SK-N-SH (cell line): ENCODE measurements at regions not wholly inside any gene's neighbourhood (a gene's known extent, or its start where the extent isn't known, plus 50 kb on each side); places are given as distances from the start of the nearest gene placed in this dataset.

ENCODE experiments used
- CTCF ChIA-PET: fragments of 300-600, 350-600 bp; formaldehyde crosslinking; extraction: SDS; loops from one replicate; lab custom pipeline; 2021; lab: Yijun Ruan, JAX
- POLR2A ChIA-PET: fragments of 350-600 bp; sonication (Branson Sonifier 250); formaldehyde crosslinking; extraction: SDS; loops from one replicate; lab custom pipeline; 2020; ENCODE audit warnings: antibody characterized with exemption, inconsistent platforms; lab: Yijun Ruan, JAX
- DNase-seq: peaks from one replicate; pipeline ENCODE4 v3.0.0; 2012
- H2AFZ ChIP-seq: fragments of 200-600 bp; sonication (generic); 2 replicates; pipeline ENCODE4 v1.8.1; 2016; ENCODE audit warnings: antibody characterized with exemption, mild to moderate bottlenecking, low read depth
- H3F3A ChIP-seq: fragments of 200-600 bp; sonication (generic); replicated peaks from 2 replicates; pipeline ENCODE3; 2016; ENCODE audit warnings: antibody characterized with exemption, mild to moderate bottlenecking; ENCODE audit not compliant: insufficient read depth
- H3K27ac ChIP-seq, 2 experiments: fragments of 200-500 bp in 1 of 2; fragments of 200-600 bp in 1 of 2; sonication (Bioruptor generic) in 1 of 2; sonication (generic), shearing (Covaris generic) in 1 of 2; 2 replicates each; pipeline versions ENCODE4 v1.5.1 to v1.6.1; 2014 to 2016; ENCODE audit warnings: low read depth in 2 of 2, inconsistent platforms in 1 of 2, low read length in 1 of 2, mild to moderate bottlenecking in 1 of 2, mixed read lengths in 1 of 2
- H3K27me3 ChIP-seq: fragments of 200-600 bp; sonication (generic), shearing (Covaris generic); 2 replicates; pipeline ENCODE4 v1.6.1; 2016; ENCODE audit warnings: mixed run types; ENCODE audit not compliant: insufficient read depth
- H3K36me3 ChIP-seq, 2 experiments: fragments of 200-500 bp in 1 of 2; fragments of 200-600 bp in 1 of 2; sonication (Bioruptor generic) in 1 of 2; sonication (generic) in 1 of 2; replicated peaks in 1 of 2; 2 replicates each; pipeline versions ENCODE3 to v1.5.1; 2014 to 2016; ENCODE audit warnings: low read length in 1 of 2, mild to moderate bottlenecking in 1 of 2; ENCODE audit not compliant: insufficient read depth in 2 of 2, control insufficient read depth in 1 of 2
- H3K4me1 ChIP-seq, 2 experiments: fragments of 200-500 bp in 1 of 2; fragments of 200-600 bp in 1 of 2; sonication (Bioruptor generic) in 1 of 2; sonication (generic), shearing (Covaris generic) in 1 of 2; 2 replicates each; pipeline versions ENCODE4 v1.5.1 to v1.6.1; 2014 to 2016; ENCODE audit warnings: low read depth in 1 of 2, low read length in 1 of 2, mixed run types in 1 of 2; ENCODE audit not compliant: insufficient read depth in 2 of 2, control insufficient read depth in 1 of 2
- H3K4me2 ChIP-seq: fragments of 200-600 bp; sonication (generic), shearing (Covaris generic); 2 replicates; pipeline ENCODE4 v1.6.1; 2017; ENCODE audit warnings: mixed run types
- H3K4me3 ChIP-seq, 2 experiments: fragments of 200-500 bp in 1 of 2; fragments of 200-600 bp in 1 of 2; sonication (Bioruptor generic) in 1 of 2; sonication (generic), shearing (Covaris generic) in 1 of 2; 2 replicates each; pipeline versions ENCODE4 v1.5.1 to v1.8.1; 2014 to 2016; ENCODE audit warnings: low read depth in 2 of 2, inconsistent platforms in 1 of 2, low read length in 1 of 2, mild to moderate bottlenecking in 1 of 2, mixed read lengths in 1 of 2, moderate library complexity in 1 of 2
- H3K79me2 ChIP-seq: fragments of 200-600 bp; sonication (generic); 2 replicates; pipeline ENCODE4 v1.8.1; 2017; ENCODE audit warnings: mild to moderate bottlenecking; ENCODE audit not compliant: insufficient read depth
- H3K9ac ChIP-seq: fragments of 200-600 bp; sonication (generic); 2 replicates; pipeline ENCODE4 v1.6.1; 2017; ENCODE audit warnings: mixed run types
- H3K9me2 ChIP-seq: fragments of 200-600 bp; sonication (generic); 2 replicates; pipeline ENCODE4 v1.6.1; 2017; ENCODE audit warnings: mixed run types
- H3K9me3 ChIP-seq: fragments of 200-600 bp; sonication (generic); 2 replicates; pipeline ENCODE4 v1.6.1; 2017; ENCODE audit warnings: mixed run types, mild to moderate bottlenecking, moderate library complexity
- H4K20me1 ChIP-seq: fragments of 200-600 bp; sonication (generic); 2 replicates; pipeline ENCODE4 v1.6.1; 2017; ENCODE audit warnings: mild to moderate bottlenecking, mixed run types; ENCODE audit not compliant: insufficient read depth
- CHD2 ChIP-seq: fragments of 150-350 bp; IDR thresholded peaks from 2 replicates; pipeline ENCODE4 v1.6.1; 2018; ENCODE audit warnings: low read length; ENCODE audit not compliant: partially characterized antibody
- EP300 ChIP-seq, 2 experiments: IDR thresholded peaks; 2 replicates each; pipeline versions ENCODE4 v1.4.0 to v1.6.1; 2012; ENCODE audit warnings: borderline replicate concordance in 1 of 2, low read depth in 1 of 2, low read length in 1 of 2
- EZH2phosphoT487 ChIP-seq: fragments of 200-600 bp; sonication (generic); IDR thresholded peaks from 2 replicates; pipeline ENCODE4 v1.6.1; 2017; ENCODE audit warnings: low read depth, mixed run types, mild to moderate bottlenecking, antibody characterized with exemption, moderate library complexity, borderline replicate concordance
- FOSL2 ChIP-seq: IDR thresholded peaks from 2 replicates; pipeline ENCODE4 v1.4.0; 2012; ENCODE audit warnings: low read depth, mild to moderate bottlenecking, moderate library complexity, borderline replicate concordance
- GATA2 ChIP-seq: sonication (generic); formaldehyde crosslinking; IDR thresholded peaks from 2 replicates; pipeline ENCODE4 v1.5.0; 2020; ENCODE audit warnings: mild to moderate bottlenecking, missing genetic modification reagents
- RCOR1 ChIP-seq: fragments of 150-350 bp; IDR thresholded peaks from 2 replicates; pipeline ENCODE4 v1.6.1; 2017; ENCODE audit warnings: antibody characterized with exemption, low read length
- RFX5 ChIP-seq: IDR thresholded peaks from 2 replicates; pipeline ENCODE4 v1.6.1; 2012; ENCODE audit warnings: mild to moderate bottlenecking, improper control_type of control experiment, low read length
- SIN3A ChIP-seq: IDR thresholded peaks from 2 replicates; pipeline ENCODE4 v1.6.1; 2012; ENCODE audit warnings: low read depth, mild to moderate bottlenecking, low read length, moderate library complexity, borderline replicate concordance
- SMC3 ChIP-seq: IDR thresholded peaks from 2 replicates; pipeline ENCODE4 v1.6.1; 2012; ENCODE audit warnings: low read depth, low read length, improper control_type of control experiment
- USF2 ChIP-seq: fragments of 150-350 bp; IDR thresholded peaks from 2 replicates; pipeline ENCODE4 v1.6.1; 2017; ENCODE audit warnings: antibody characterized with exemption, low read length, low read depth, borderline replicate concordance
- WGBS: methylation state at CpG from one replicate; pipeline ENCODE4 v1.1.6; 2017; ENCODE audit warnings: low lambda C conversion rate; 5-methylcytosine and 5-hydroxymethylcytosine counted together
- TF ChIP-seq, protein P1 (sequence below): IDR thresholded peaks from 2 replicates; pipeline ENCODE4 v1.6.1; 2012; ENCODE audit warnings: mild to moderate bottlenecking, low read depth, low read length, moderate library complexity
- TF ChIP-seq, protein P2 (sequence below): IDR thresholded peaks from 2 replicates; pipeline ENCODE4 v1.4.0; 2012; ENCODE audit warnings: low read depth

GRCh38 chr12:124464062-124464461 lies 103.3 kb downstream of the NCOR2 start:
- peaks cover 25% of the 10 kb centered on the region; the same call in 1 of the 2 replicates for H3K79me2 ChIP-seq
- peaks cover 17 to 44% of the 10 kb centered on the region in 2 experiments for H3K36me3 ChIP-seq
- H3K4me2 ChIP-seq = no peak overlapping the region
- no peaks in the 10 kb centered on the region for H3K9me3 ChIP-seq
- no peak overlapping the region for H2AFZ ChIP-seq
- CTCF ChIA-PET = no interaction called here
- peaks cover 9% of the 10 kb centered on the region for H3F3A ChIP-seq
- H3K4me1 ChIP-seq = peaks cover 0 to 12% of the 10 kb centered on the region in 2 experiments; a peak in 2 of 4 replicates
- no peaks in the 10 kb centered on the region for H3K27me3 ChIP-seq
- no peak for TF ChIP-seq GATA2 (CRISPR knock-in tag)
- TF ChIP-seq, all 33 proteins: peak for 0
- POLR2A ChIA-PET = no interaction called here
- Histone ChIP-seq H3K9ac (no peak overlapping the region), H4K20me1 (peaks cover 42% of the 10 kb centered on the region), H3K9me2 (no peaks in the 10 kb centered on the region), H3K4me3 (no peak overlapping the region), H3K27ac (no peak overlapping the region)
- 83% methylated on average over 4 of the region's 4 CpGs for WGBS
- no peak for DNase-seq

GRCh38 chr12:124463341-124463921 lies 104.0 kb downstream of the NCOR2 start:
- POLR2A ChIA-PET = no interaction called here
- Histone ChIP-seq H3K4me1 (peaks cover 0 to 12% of the 10 kb centered on the region in 2 experiments; a peak in 2 of 4 replicates), H4K20me1 (peaks cover 46% of the 10 kb centered on the region), H3K9me3 (no peaks in the 10 kb centered on the region), H3K79me2 (peaks cover 23% of the 10 kb centered on the region; the same call in 1 of the 2 replicates), H3K4me2 (no peak overlapping the region), H3K9ac (no peak overlapping the region)
- CTCF ChIA-PET = no interaction called here
- no peak for DNase-seq
- 93% methylated on average over 16 of the region's 23 CpGs for WGBS
- TF ChIP-seq, protein P1, sequence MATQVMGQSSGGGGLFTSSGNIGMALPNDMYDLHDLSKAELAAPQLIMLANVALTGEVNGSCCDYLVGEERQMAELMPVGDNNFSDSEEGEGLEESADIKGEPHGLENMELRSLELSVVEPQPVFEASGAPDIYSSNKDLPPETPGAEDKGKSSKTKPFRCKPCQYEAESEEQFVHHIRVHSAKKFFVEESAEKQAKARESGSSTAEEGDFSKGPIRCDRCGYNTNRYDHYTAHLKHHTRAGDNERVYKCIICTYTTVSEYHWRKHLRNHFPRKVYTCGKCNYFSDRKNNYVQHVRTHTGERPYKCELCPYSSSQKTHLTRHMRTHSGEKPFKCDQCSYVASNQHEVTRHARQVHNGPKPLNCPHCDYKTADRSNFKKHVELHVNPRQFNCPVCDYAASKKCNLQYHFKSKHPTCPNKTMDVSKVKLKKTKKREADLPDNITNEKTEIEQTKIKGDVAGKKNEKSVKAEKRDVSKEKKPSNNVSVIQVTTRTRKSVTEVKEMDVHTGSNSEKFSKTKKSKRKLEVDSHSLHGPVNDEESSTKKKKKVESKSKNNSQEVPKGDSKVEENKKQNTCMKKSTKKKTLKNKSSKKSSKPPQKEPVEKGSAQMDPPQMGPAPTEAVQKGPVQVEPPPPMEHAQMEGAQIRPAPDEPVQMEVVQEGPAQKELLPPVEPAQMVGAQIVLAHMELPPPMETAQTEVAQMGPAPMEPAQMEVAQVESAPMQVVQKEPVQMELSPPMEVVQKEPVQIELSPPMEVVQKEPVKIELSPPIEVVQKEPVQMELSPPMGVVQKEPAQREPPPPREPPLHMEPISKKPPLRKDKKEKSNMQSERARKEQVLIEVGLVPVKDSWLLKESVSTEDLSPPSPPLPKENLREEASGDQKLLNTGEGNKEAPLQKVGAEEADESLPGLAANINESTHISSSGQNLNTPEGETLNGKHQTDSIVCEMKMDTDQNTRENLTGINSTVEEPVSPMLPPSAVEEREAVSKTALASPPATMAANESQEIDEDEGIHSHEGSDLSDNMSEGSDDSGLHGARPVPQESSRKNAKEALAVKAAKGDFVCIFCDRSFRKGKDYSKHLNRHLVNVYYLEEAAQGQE = no peak
- TF ChIP-seq RFX5 (no peak), GATA2 (CRISPR knock-in tag) (no peak), EZH2phosphoT487 (no peak), SMC3 (no peak), CHD2 (no peak), FOSL2 (no peak), SIN3A (no peak), RCOR1 (no peak), USF2 (no peak), EP300 (IDR thresholded peaks at IDR 0.05; ENCODE audit: borderline replicate concordance in 1 of 2, low read depth in 1 of 2, low read length in 1 of 2) (no peak)
- TF ChIP-seq, protein P2, sequence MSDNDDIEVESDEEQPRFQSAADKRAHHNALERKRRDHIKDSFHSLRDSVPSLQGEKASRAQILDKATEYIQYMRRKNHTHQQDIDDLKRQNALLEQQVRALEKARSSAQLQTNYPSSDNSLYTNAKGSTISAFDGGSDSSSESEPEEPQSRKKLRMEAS = no peak
- TF ChIP-seq, all 33 proteins: peak for 0
- H3K36me3 ChIP-seq = peaks cover 15 to 51% of the 10 kb centered on the region in 2 experiments
- no peak overlapping the region; a peak in 1 of 4 replicates for H3K27ac ChIP-seq
- H3K4me3 ChIP-seq = no peak overlapping the region
- H3K9me2 ChIP-seq = no peaks in the 10 kb centered on the region
- H2AFZ ChIP-seq = no peak overlapping the region
- H3F3A ChIP-seq = peaks cover 9% of the 10 kb centered on the region
- H3K27me3 ChIP-seq = no peaks in the 10 kb centered on the region
